Activated CD4-positive, alpha-beta T cell treated with anti-CD3 and anti-CD28 coated beads, Interleukin-2, amount 50 U/mL, for 1 hour (primary cell): ENCODE measurements at regions not wholly inside any gene's neighbourhood (a gene's known extent, or its start where the extent isn't known, plus 50 kb on each side); places are given as distances from the start of the nearest gene placed in this dataset.
"Not testable (repeated sequence)": the region's sequence is repeated elsewhere in the genome, so short reads cannot be mapped to it uniquely, and the experiment has no call there.

ENCODE experiments used
- DNase-seq: peaks from one replicate; pipeline ENCODE4 v3.0.0-alpha.2; 2020

- DNase-seq: no peak
Measured at GRCh38 chr2:198277181-198277580, 472.8 kb downstream of the PLCL1 start.

- DNase-seq: no peak
Measured at GRCh38 chr2:198273660-198274059, 469.3 kb downstream of the PLCL1 start.

GRCh38 chr2:198270157-198270556, 465.8 kb downstream of the PLCL1 start:
- DNase-seq: not testable (repeated sequence)

GRCh38 chr2:198268519-198268918, 464.1 kb downstream of the PLCL1 start:
- DNase-seq: no peak

GRCh38 chr2:198259496-198259895, 455.1 kb downstream of the PLCL1 start:
- DNase-seq: no peak

GRCh38 chr2:198254536-198255090, 450.2 kb downstream of the PLCL1 start:
- no peak for DNase-seq

- no peak for DNase-seq
Measured at GRCh38 chr2:198253995-198254394, 449.6 kb downstream of the PLCL1 start.

GRCh38 chr2:198252472-198252871, 448.1 kb downstream of the PLCL1 start:
- DNase-seq: no peak

GRCh38 chr2:198242093-198242492, 437.7 kb downstream of the PLCL1 start:
- DNase-seq: no peak

GRCh38 chr2:198238429-198238828, 434.0 kb downstream of the PLCL1 start:
- no peak for DNase-seq

GRCh38 chr2:198236338-198236737, 431.9 kb downstream of the PLCL1 start:
- DNase-seq: no peak

GRCh38 chr2:198232281-198232680, 427.9 kb downstream of the PLCL1 start:
- no peak for DNase-seq

- no peak for DNase-seq
Measured at GRCh38 chr2:198231562-198231961, 427.2 kb downstream of the PLCL1 start.

GRCh38 chr2:198220763-198221610, 416.6 kb downstream of the PLCL1 start:
- no peak for DNase-seq

GRCh38 chr2:198219292-198219691, 414.9 kb downstream of the PLCL1 start:
- DNase-seq: no peak

- no peak for DNase-seq
Measured at GRCh38 chr2:198214114-198214596, 409.8 kb downstream of the PLCL1 start.

- no peak for DNase-seq
Measured at GRCh38 chr2:198213253-198213652, 408.9 kb downstream of the PLCL1 start.

GRCh38 chr2:198211706-198212105, 407.3 kb downstream of the PLCL1 start:
- DNase-seq: no peak

- DNase-seq: no peak
Measured at GRCh38 chr2:198203336-198204069, 399.1 kb downstream of the PLCL1 start.
